Right atrium auricular region (tissue), 2 donors: ENCODE measurements at regions not wholly inside any gene's neighbourhood (a gene's known extent, or its start where the extent isn't known, plus 50 kb on each side); places are given as distances from the start of the nearest gene placed in this dataset.
A peak's percentile ranks its signal among the peaks of the same experiment; 100 is the strongest.

Experiments used
- DNase-seq: peaks from one replicate; pipeline ENCODE4 v3.0.0-alpha.2; 2019; ENCODE audit warnings: low spot score
- H3K27ac ChIP-seq, 2 donors: fragments of 200-600 bp; sonication (generic); 1 replicate in 1 of 2; 2 replicates in 1 of 2; pipeline ENCODE4 v1.5.1; 2016 to 2019
- H3K27me3 ChIP-seq, 2 donors: fragments of 200-600 bp; sonication (generic); one replicate each; pipeline versions ENCODE4 v1.5.1 to v1.6.0; 2017 to 2019
- H3K36me3 ChIP-seq: fragments of 200-600 bp; sonication (generic); one replicate; pipeline ENCODE4 v1.5.1; 2016
- H3K4me1 ChIP-seq, 2 donors: fragments of 200-600 bp; sonication (generic); one replicate each; pipeline versions ENCODE4 v1.5.1 to v1.6.0; 2017 to 2019
- H3K4me3 ChIP-seq, 2 donors: fragments of 200-600 bp; sonication (generic); 1 replicate in 1 of 2; 2 replicates in 1 of 2; pipeline ENCODE4 v1.5.1; 2017 to 2019; ENCODE audit warnings: mild to moderate bottlenecking in 1 of 2, moderate library complexity in 1 of 2
- H3K9me3 ChIP-seq, 2 donors: fragments of 200-600 bp; sonication (generic); one replicate each; pipeline ENCODE4 v1.5.1; 2019
- TF ChIP-seq, protein P1 (sequence below), 2 donors: fragments of 200-600 bp; sonication (generic); IDR thresholded peaks; one replicate each; pipeline ENCODE4 v1.5.1; 2019; ENCODE audit warnings: antibody characterized with exemption in 2 of 2

DNA sequence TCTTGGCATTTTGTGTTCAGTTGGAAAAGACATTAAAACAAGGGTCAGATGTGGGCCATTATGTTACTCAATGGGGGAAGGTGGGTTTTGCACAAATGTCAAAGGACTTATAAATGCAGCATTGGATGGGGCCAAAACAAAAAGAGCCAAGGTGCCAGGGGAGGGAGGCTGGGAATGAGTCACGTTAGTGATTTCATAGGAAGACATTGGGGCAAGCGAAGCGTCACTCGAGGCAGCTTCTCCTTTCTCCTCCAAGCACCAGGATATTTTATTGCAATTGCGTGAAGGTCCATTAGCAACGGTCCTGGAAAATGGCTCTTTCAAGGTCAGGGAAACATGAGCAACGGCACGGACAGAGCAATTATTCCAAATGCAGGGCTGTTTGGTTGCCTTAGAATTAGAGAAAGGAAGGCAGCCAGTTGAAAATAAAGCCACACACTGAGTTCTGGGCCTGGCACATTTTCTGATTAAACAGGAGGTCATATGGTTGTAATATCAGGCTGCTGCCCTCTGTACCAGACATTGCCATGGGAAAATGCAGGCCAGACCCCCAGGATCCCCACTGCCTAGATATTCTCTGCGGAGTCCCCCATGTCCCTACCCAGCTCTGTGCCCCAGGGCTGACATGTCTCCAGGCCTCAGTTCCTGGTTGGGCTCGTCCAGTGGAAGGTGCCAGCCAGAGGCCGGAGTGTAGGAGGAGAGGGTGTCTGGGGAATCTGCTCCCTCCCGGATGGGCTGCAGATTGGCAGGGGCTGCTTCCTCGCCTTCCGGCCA lies 63.3 kb upstream of the NANOS1 start:
- Histone ChIP-seq H3K27ac (peak overlapping the region; percentile 62 to 66), H3K27me3 (no peaks in the 10 kb centered on the region), H3K4me3 (no peak overlapping the region), H3K36me3 (no peaks in the 10 kb centered on the region), H3K9me3 (no peaks in the 10 kb centered on the region), H3K4me1 (peaks cover 0 to 34% of the 10 kb centered on the region in 2 donors)
- TF ChIP-seq, protein P1, sequence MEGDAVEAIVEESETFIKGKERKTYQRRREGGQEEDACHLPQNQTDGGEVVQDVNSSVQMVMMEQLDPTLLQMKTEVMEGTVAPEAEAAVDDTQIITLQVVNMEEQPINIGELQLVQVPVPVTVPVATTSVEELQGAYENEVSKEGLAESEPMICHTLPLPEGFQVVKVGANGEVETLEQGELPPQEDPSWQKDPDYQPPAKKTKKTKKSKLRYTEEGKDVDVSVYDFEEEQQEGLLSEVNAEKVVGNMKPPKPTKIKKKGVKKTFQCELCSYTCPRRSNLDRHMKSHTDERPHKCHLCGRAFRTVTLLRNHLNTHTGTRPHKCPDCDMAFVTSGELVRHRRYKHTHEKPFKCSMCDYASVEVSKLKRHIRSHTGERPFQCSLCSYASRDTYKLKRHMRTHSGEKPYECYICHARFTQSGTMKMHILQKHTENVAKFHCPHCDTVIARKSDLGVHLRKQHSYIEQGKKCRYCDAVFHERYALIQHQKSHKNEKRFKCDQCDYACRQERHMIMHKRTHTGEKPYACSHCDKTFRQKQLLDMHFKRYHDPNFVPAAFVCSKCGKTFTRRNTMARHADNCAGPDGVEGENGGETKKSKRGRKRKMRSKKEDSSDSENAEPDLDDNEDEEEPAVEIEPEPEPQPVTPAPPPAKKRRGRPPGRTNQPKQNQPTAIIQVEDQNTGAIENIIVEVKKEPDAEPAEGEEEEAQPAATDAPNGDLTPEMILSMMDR (IDR thresholded peaks at IDR 0.05), result no peak
- DNase-seq, result no peak

DNA sequence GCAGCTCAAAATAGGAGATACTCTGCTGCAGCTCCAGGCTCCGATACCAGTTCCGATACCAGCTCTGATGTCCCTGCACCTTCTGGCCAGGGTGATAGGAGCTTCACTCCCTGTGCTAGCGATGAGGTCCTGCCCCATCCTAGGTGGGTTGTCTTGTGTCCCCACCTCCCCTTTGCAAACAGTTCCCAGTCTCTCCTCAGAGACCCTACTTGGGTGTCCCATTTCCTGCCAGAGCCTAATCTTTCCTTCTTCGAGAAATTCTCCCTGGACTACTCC lies 62.7 kb upstream of the NANOS1 start:
- DNase-seq, result no peak
- H3K9me3 ChIP-seq, result no peaks in the 10 kb centered on the region
- no peaks in the 10 kb centered on the region for H3K27me3 ChIP-seq
- peak overlapping the region; percentile 62 to 66 for H3K27ac ChIP-seq
- TF ChIP-seq, protein P1 (IDR thresholded peaks at IDR 0.05), result no peak
- H3K36me3 ChIP-seq, result no peaks in the 10 kb centered on the region
- H3K4me3 ChIP-seq, result no peak overlapping the region
- peaks cover 0 to 34% of the 10 kb centered on the region in 2 donors for H3K4me1 ChIP-seq

DNA sequence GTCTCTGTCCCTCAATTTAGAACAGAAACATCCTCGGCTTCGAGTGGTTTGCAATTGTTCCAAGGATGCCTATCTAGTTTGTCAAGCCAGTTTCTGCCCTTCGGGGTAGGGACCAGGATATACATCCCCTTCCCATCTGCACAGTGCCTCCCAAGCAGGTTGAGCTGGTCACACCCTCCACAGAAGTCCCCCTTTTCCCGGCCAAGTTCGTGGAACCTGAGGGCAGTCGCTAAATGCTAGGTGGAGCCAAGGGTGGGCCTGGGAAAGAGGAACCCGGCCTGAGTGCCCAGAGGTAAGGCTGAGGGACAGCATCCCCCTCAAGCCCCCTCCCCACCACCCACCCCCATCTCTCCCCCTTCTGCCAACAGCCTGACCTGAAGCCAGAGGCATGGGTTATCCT lies 62.4 kb upstream of the NANOS1 start:
- H3K4me3 ChIP-seq, result no peak overlapping the region
- H3K27me3 ChIP-seq, result no peaks in the 10 kb centered on the region
- no peaks in the 10 kb centered on the region for H3K9me3 ChIP-seq
- TF ChIP-seq, protein P1 (IDR thresholded peaks at IDR 0.05), result no peak
- peak overlapping the region; percentile 62 to 66 for H3K27ac ChIP-seq
- H3K4me1 ChIP-seq, result peaks cover 0 to 34% of the 10 kb centered on the region in 2 donors
- no peak for DNase-seq
- H3K36me3 ChIP-seq, result no peaks in the 10 kb centered on the region

DNA sequence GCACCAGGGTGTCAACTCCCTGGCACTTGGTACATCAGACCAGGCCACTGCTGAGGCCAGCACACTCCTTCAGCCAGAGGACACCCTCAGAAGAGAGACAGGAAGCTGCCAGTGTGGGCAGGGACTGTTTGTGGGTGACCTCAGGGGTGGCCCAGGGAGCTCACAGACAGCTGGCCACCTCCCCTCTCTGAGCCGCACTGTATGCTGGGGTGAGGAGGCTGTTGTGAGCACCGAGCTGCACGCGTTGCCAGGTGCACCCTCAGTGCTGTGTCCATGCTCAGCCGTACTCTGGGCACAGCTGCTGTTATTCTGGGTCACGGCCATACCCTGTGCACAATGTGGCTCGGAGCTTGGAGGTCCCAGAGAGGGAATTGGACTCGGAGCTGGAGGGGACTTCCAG lies 61.5 kb upstream of the NANOS1 start:
- H3K9me3 ChIP-seq, result peaks cover 0 to under 1% of the 10 kb centered on the region in 2 donors
- DNase-seq, result no peak
- H3K27me3 ChIP-seq, result no peaks in the 10 kb centered on the region
- no peak overlapping the region for H3K4me3 ChIP-seq
- TF ChIP-seq, protein P1 (IDR thresholded peaks at IDR 0.05), result no peak
- no peak overlapping the region for H3K27ac ChIP-seq
- H3K36me3 ChIP-seq, result no peaks in the 10 kb centered on the region
- peaks cover 0 to 34% of the 10 kb centered on the region in 2 donors for H3K4me1 ChIP-seq

DNA sequence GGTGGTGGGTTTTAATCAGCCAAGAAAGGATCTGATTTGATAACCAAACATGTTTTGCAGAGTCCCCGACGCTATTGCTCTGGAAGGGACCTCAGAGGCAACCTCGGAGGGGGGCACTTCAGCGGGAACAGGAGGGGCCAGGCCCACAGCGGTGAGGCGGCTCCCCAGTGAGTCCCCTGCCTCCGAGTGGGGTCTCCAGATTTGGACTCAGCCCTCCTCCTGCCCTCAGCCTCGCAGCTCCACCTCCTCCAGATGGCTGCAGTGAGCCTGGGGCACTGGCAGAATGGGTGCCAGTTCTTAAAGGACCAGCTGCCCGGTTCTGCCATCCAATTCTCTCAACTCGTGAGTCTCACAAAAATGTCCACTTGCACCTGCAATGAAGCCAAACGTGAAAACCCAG lies 61.0 kb upstream of the NANOS1 start:
- H3K36me3 ChIP-seq, result no peaks in the 10 kb centered on the region
- no peak for DNase-seq
- H3K9me3 ChIP-seq, result peaks cover 0 to 4% of the 10 kb centered on the region in 2 donors
- H3K27me3 ChIP-seq, result no peaks in the 10 kb centered on the region
- no peak overlapping the region for H3K27ac ChIP-seq
- no peak overlapping the region for H3K4me3 ChIP-seq
- H3K4me1 ChIP-seq, result peaks cover 0 to 34% of the 10 kb centered on the region in 2 donors
- TF ChIP-seq, protein P1 (IDR thresholded peaks at IDR 0.05), result no peak

DNA sequence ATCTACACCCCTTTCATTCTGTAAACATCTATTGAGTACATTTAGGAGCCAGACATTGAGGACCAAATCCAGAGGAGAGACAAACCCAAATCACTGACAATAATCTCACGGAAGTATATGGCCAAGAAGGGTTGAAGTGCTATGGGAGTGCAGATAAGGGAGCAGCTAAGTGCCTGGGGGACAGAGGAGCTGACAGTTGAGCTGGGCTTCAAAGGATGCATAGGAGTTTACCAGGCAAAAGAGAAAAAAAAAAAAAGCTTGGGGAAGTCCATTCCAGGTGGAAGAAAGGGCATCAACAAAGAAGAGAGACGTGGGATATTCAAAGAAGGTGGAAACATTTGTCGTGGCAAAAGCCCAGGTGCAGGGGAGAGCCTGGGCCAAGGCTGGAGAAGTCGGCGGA lies 60.5 kb upstream of the NANOS1 start:
- Histone ChIP-seq H3K4me3 (no peak overlapping the region), H3K36me3 (no peaks in the 10 kb centered on the region), H3K9me3 (peaks cover 0 to 10% of the 10 kb centered on the region in 2 donors), H3K4me1 (peaks cover 0 to 34% of the 10 kb centered on the region in 2 donors), H3K27me3 (no peaks in the 10 kb centered on the region), H3K27ac (no peak overlapping the region)
- DNase-seq, result no peak
- TF ChIP-seq, protein P1 (IDR thresholded peaks at IDR 0.05), result no peak
